H1 (cell line): ENCODE measurements at regions not wholly inside any gene's neighbourhood (a gene's known extent, or its start where the extent isn't known, plus 50 kb on each side); places are given as distances from the start of the nearest gene placed in this dataset.

Source experiments
- EP300 ChIP-seq, 2 experiments: IDR thresholded peaks; 1 replicate in 1 of 2; 2 replicates in 1 of 2; pipeline ENCODE4 v1.6.1; 2011 to 2012; ENCODE audit warnings: low read depth in 2 of 2, low read length in 2 of 2, mild to moderate bottlenecking in 2 of 2, borderline replicate concordance in 1 of 2, inconsistent platforms in 1 of 2, moderate library complexity in 1 of 2
- GABPA ChIP-seq: IDR thresholded peaks from 2 replicates; pipeline ENCODE4 v1.6.1; 2011; ENCODE audit warnings: mild to moderate bottlenecking, low read length, moderate library complexity, borderline replicate concordance; ENCODE audit not compliant: insufficient read depth
- GTF2F1 ChIP-seq: IDR thresholded peaks from 2 replicates; pipeline ENCODE4 v1.6.1; 2012; ENCODE audit warnings: low read depth, low read length, improper control_type of control experiment, borderline replicate concordance
- KDM1A ChIP-seq: fragments of 200-600, 300-600 bp; sonication (generic); IDR thresholded peaks from 2 replicates; pipeline ENCODE4 v1.7.1; 2016; ENCODE audit warnings: mild to moderate bottlenecking, low read length, borderline replicate concordance
- NANOG ChIP-seq: IDR thresholded peaks from 2 replicates; pipeline ENCODE4 v1.6.1; 2011; ENCODE audit warnings: low read length, low read depth, mild to moderate bottlenecking, inconsistent platforms; ENCODE audit not compliant: insufficient read depth, poor library complexity, severe bottlenecking
- POLR2A ChIP-seq, 2 experiments: IDR thresholded peaks; 1 replicate in 1 of 2; 2 replicates in 1 of 2; pipeline ENCODE4 v1.6.1; 2011; ENCODE audit warnings: low read depth in 2 of 2, low read length in 2 of 2, mild to moderate bottlenecking in 2 of 2; ENCODE audit errors: control extremely low read depth in 1 of 2
- POLR2AphosphoS5 ChIP-seq: IDR thresholded peaks from 2 replicates; pipeline ENCODE4 v1.6.1; 2011; ENCODE audit warnings: low read depth, low read length
- RAD21 ChIP-seq, 2 experiments: IDR thresholded peaks in 1 of 2; conservative IDR thresholded peaks in 1 of 2; 2 replicates each; pipeline ENCODE4 v1.6.1; 2011; ENCODE audit warnings: low read depth in 2 of 2, low read length in 2 of 2, improper control_type of control experiment in 1 of 2, inconsistent platforms in 1 of 2, mild to moderate bottlenecking in 1 of 2, moderate library complexity in 1 of 2
- SIN3A ChIP-seq, 2 experiments: IDR thresholded peaks in 1 of 2; conservative IDR thresholded peaks in 1 of 2; 2 replicates each; pipeline ENCODE4 v1.6.1; 2011 to 2012; ENCODE audit warnings: low read length in 2 of 2, improper control_type of control experiment in 1 of 2, low read depth in 1 of 2, mild to moderate bottlenecking in 1 of 2
- SP1 ChIP-seq: IDR thresholded peaks from 2 replicates; pipeline ENCODE4 v1.6.1; 2011; ENCODE audit warnings: low read depth, low read length
- TAF1 ChIP-seq: IDR thresholded peaks from 2 replicates; pipeline ENCODE4 v1.6.1; 2011; ENCODE audit warnings: mild to moderate bottlenecking, low read depth, low read length
- TAF7 ChIP-seq: optimal IDR thresholded peaks from 2 replicates; pipeline ENCODE3; 2011; ENCODE audit warnings: low read depth, mild to moderate bottlenecking, inconsistent platforms, low read length, moderate library complexity, borderline replicate concordance
- TF ChIP-seq, protein P1 (sequence below), 3 experiments: IDR thresholded peaks; 1 replicate in 2 of 3; 2 replicates in 1 of 3; pipeline versions ENCODE4 v1.5.1 to v1.6.1; 2011; ENCODE audit warnings: low read length in 3 of 3, mild to moderate bottlenecking in 3 of 3, inconsistent platforms in 2 of 3, low read depth in 1 of 3, moderate library complexity in 1 of 3; ENCODE audit not compliant: insufficient read depth in 1 of 3; ENCODE audit errors: control extremely low read depth in 1 of 3
- TF ChIP-seq, protein P2 (sequence below): IDR thresholded peaks from 2 replicates; pipeline ENCODE4 v1.6.1; 2011; ENCODE audit warnings: low read length, improper control_type of control experiment

GRCh38 chr12:86827409-86827808, 571.2 kb upstream of the MGAT4C start:
- no peak for TF ChIP-seq POLR2A (IDR thresholded peaks at IDR 0.05; ENCODE audit: control extremely low read depth in 1 of 2, low read depth in 2 of 2, low read length in 2 of 2)
- TF ChIP-seq, protein P1, sequence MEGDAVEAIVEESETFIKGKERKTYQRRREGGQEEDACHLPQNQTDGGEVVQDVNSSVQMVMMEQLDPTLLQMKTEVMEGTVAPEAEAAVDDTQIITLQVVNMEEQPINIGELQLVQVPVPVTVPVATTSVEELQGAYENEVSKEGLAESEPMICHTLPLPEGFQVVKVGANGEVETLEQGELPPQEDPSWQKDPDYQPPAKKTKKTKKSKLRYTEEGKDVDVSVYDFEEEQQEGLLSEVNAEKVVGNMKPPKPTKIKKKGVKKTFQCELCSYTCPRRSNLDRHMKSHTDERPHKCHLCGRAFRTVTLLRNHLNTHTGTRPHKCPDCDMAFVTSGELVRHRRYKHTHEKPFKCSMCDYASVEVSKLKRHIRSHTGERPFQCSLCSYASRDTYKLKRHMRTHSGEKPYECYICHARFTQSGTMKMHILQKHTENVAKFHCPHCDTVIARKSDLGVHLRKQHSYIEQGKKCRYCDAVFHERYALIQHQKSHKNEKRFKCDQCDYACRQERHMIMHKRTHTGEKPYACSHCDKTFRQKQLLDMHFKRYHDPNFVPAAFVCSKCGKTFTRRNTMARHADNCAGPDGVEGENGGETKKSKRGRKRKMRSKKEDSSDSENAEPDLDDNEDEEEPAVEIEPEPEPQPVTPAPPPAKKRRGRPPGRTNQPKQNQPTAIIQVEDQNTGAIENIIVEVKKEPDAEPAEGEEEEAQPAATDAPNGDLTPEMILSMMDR (IDR thresholded peaks at IDR 0.05; ENCODE audit: control extremely low read depth in 1 of 3, insufficient read depth in 1 of 3, low read depth in 1 of 3, low read length in 3 of 3), result no peak
- no peak for TF ChIP-seq POLR2AphosphoS5
- no peak for TF ChIP-seq RAD21 (IDR thresholded peaks at IDR 0.05 in 1 of 2, conservative IDR thresholded peaks at IDR 0.05 in 1 of 2; ENCODE audit: low read depth in 2 of 2, low read length in 2 of 2)
- TF ChIP-seq SP1, result no peak
- no peak for TF ChIP-seq NANOG
- no peak for TF ChIP-seq SIN3A (conservative IDR thresholded peaks at IDR 0.05 in 1 of 2, IDR thresholded peaks at IDR 0.05 in 1 of 2; ENCODE audit: low read depth in 1 of 2, low read length in 2 of 2)
- TF ChIP-seq GABPA, result no peak
- TF ChIP-seq GTF2F1, result no peak
- no peak for TF ChIP-seq KDM1A
- no peak for TF ChIP-seq TAF1
- no peak for TF ChIP-seq TAF7
- TF ChIP-seq EP300 (IDR thresholded peaks at IDR 0.05; ENCODE audit: borderline replicate concordance in 1 of 2, low read depth in 2 of 2, low read length in 2 of 2), result no peak
- TF ChIP-seq, protein P2, sequence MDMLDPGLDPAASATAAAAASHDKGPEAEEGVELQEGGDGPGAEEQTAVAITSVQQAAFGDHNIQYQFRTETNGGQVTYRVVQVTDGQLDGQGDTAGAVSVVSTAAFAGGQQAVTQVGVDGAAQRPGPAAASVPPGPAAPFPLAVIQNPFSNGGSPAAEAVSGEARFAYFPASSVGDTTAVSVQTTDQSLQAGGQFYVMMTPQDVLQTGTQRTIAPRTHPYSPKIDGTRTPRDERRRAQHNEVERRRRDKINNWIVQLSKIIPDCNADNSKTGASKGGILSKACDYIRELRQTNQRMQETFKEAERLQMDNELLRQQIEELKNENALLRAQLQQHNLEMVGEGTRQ, result no peak
